Right atrium auricular region (tissue), 2 donors: ENCODE measurements at regions not wholly inside any gene's neighbourhood (a gene's known extent, or its start where the extent isn't known, plus 50 kb on each side); places are given as distances from the start of the nearest gene placed in this dataset.

Experiments used
- DNase-seq: peaks from one replicate; pipeline ENCODE4 v3.0.0-alpha.2; 2019; ENCODE audit warnings: low spot score
- H3K27ac ChIP-seq, 2 donors: fragments of 200-600 bp; sonication (generic); 1 replicate in 1 of 2; 2 replicates in 1 of 2; pipeline ENCODE4 v1.5.1; 2016 to 2019
- H3K27me3 ChIP-seq, 2 donors: fragments of 200-600 bp; sonication (generic); one replicate each; pipeline versions ENCODE4 v1.5.1 to v1.6.0; 2017 to 2019
- H3K36me3 ChIP-seq: fragments of 200-600 bp; sonication (generic); one replicate; pipeline ENCODE4 v1.5.1; 2016
- H3K4me1 ChIP-seq, 2 donors: fragments of 200-600 bp; sonication (generic); one replicate each; pipeline versions ENCODE4 v1.5.1 to v1.6.0; 2017 to 2019
- H3K4me3 ChIP-seq, 2 donors: fragments of 200-600 bp; sonication (generic); 1 replicate in 1 of 2; 2 replicates in 1 of 2; pipeline ENCODE4 v1.5.1; 2017 to 2019; ENCODE audit warnings: mild to moderate bottlenecking in 1 of 2, moderate library complexity in 1 of 2
- H3K9me3 ChIP-seq, 2 donors: fragments of 200-600 bp; sonication (generic); one replicate each; pipeline ENCODE4 v1.5.1; 2019
- CTCF ChIP-seq, 2 donors: fragments of 200-600 bp; sonication (generic); IDR thresholded peaks; one replicate each; pipeline ENCODE4 v1.5.1; 2019; ENCODE audit warnings: antibody characterized with exemption in 2 of 2

- no peak overlapping the region for H3K4me3 ChIP-seq
- H3K27me3 ChIP-seq: no peaks in the 10 kb centered on the region
- no peaks in the 10 kb centered on the region for H3K4me1 ChIP-seq
- no peaks in the 10 kb centered on the region for H3K9me3 ChIP-seq
- DNase-seq: no peak
- no peaks in the 10 kb centered on the region for H3K36me3 ChIP-seq
- H3K27ac ChIP-seq: no peak overlapping the region
- no peak for TF ChIP-seq CTCF (IDR thresholded peaks at IDR 0.05)
Measured at GRCh38 chr9:100661668-100662067, 83.8 kb downstream of the CAVIN4 start.

GRCh38 chr9:100662122-100662521, 84.2 kb downstream of the CAVIN4 start:
- no peaks in the 10 kb centered on the region for H3K27me3 ChIP-seq
- no peaks in the 10 kb centered on the region for H3K9me3 ChIP-seq
- no peaks in the 10 kb centered on the region for H3K4me1 ChIP-seq
- no peak for DNase-seq
- H3K4me3 ChIP-seq: no peak overlapping the region
- no peak for TF ChIP-seq CTCF (IDR thresholded peaks at IDR 0.05)
- H3K36me3 ChIP-seq: no peaks in the 10 kb centered on the region
- no peak overlapping the region for H3K27ac ChIP-seq

GRCh38 chr9:100667448-100667847, 89.6 kb downstream of the CAVIN4 start:
- no peak overlapping the region for H3K4me3 ChIP-seq
- no peaks in the 10 kb centered on the region for H3K36me3 ChIP-seq
- no peaks in the 10 kb centered on the region for H3K9me3 ChIP-seq
- H3K27ac ChIP-seq: no peak overlapping the region
- H3K27me3 ChIP-seq: no peaks in the 10 kb centered on the region
- TF ChIP-seq CTCF (IDR thresholded peaks at IDR 0.05): no peak
- H3K4me1 ChIP-seq: no peaks in the 10 kb centered on the region
- no peak for DNase-seq

- Histone ChIP-seq H3K4me1 (no peaks in the 10 kb centered on the region), H3K27ac (no peak overlapping the region), H3K36me3 (no peaks in the 10 kb centered on the region), H3K27me3 (no peaks in the 10 kb centered on the region), H3K9me3 (no peaks in the 10 kb centered on the region), H3K4me3 (no peak overlapping the region)
- no peak for TF ChIP-seq CTCF (IDR thresholded peaks at IDR 0.05)
- no peak for DNase-seq
Measured at GRCh38 chr9:100668024-100668423, 90.1 kb downstream of the CAVIN4 start.

- no peaks in the 10 kb centered on the region for H3K4me1 ChIP-seq
- no peaks in the 10 kb centered on the region for H3K9me3 ChIP-seq
- H3K4me3 ChIP-seq: no peak overlapping the region
- H3K36me3 ChIP-seq: no peaks in the 10 kb centered on the region
- TF ChIP-seq CTCF (IDR thresholded peaks at IDR 0.05): no peak
- no peak overlapping the region for H3K27ac ChIP-seq
- no peak for DNase-seq
- H3K27me3 ChIP-seq: no peaks in the 10 kb centered on the region
Measured at GRCh38 chr9:100669968-100670367, 92.1 kb downstream of the CAVIN4 start.

GRCh38 chr9:100670719-100671118, 92.8 kb downstream of the CAVIN4 start:
- no peak for TF ChIP-seq CTCF (IDR thresholded peaks at IDR 0.05)
- Histone ChIP-seq H3K4me1 (no peaks in the 10 kb centered on the region), H3K27me3 (no peaks in the 10 kb centered on the region), H3K27ac (no peak overlapping the region), H3K36me3 (no peaks in the 10 kb centered on the region), H3K4me3 (no peak overlapping the region), H3K9me3 (no peaks in the 10 kb centered on the region)
- DNase-seq: no peak
